GM12878 (cell line): ENCODE measurements at regions not wholly inside any gene's neighbourhood (a gene's known extent, or its start where the extent isn't known, plus 50 kb on each side); places are given as distances from the start of the nearest gene placed in this dataset.

Source experiments
- ATAC-seq: fragments of 200-7000 bp; cut with Tn5 transposase; 3 replicates; pipeline ENCODE4 v1.9.1; 2020; ENCODE audit warnings: mild to moderate bottlenecking, moderate library complexity
- BruUV-seq: library from RNA; stranded (reverse); fragments of 400-500 nt; replicated peaks from 2 replicates; lab custom pipeline; 2021; lab: Mats Ljungman, UMichigan
- CTCF ChIA-PET: fragments of 300-600 bp; sonication (Branson Sonifier 250); formaldehyde crosslinking; extraction: SDS; loops from one replicate; lab custom pipeline; 2021; ENCODE audit warnings: inconsistent platforms; lab: Yijun Ruan, JAX
- POLR2A ChIA-PET: fragments of 350-600 bp; formaldehyde crosslinking; extraction: SDS; loops from one replicate; lab custom pipeline; 2021; ENCODE audit warnings: inconsistent platforms; lab: Charles Lee
- RAD21 ChIA-PET: fragments of 300-600 bp; sonication (Branson Sonifier 250); formaldehyde crosslinking; loops from one replicate; lab custom pipeline; 2023; ENCODE audit warnings: antibody characterized with exemption; ENCODE audit not compliant: unreplicated experiment; lab: Charles Lee
- SMC1A ChIA-PET: fragments of 300-600 bp; sonication (Branson Sonifier 250); formaldehyde crosslinking; loops from one replicate; lab custom pipeline; 2023; ENCODE audit not compliant: unreplicated experiment, uncharacterized antibody; lab: Charles Lee
- DNase-seq: peaks from one replicate; pipeline ENCODE4 v3.0.0-alpha.2; 2011; ENCODE audit warnings: low read depth, low spot score
- FAIRE-seq: peaks from 3 replicates; lab custom pipeline; 2011; peaks lifted over from hg19 to GRCh38; lab: Jason Lieb, UNC
- H2AFZ ChIP-seq: 2 replicates; pipeline ENCODE4 v1.6.0; 2011; ENCODE audit warnings: low read depth, low read length, control low read depth; ENCODE audit not compliant: control insufficient read depth
- H3K27ac ChIP-seq: 2 replicates; pipeline ENCODE4 v1.5.1; 2011; ENCODE audit warnings: control low read depth; ENCODE audit not compliant: control insufficient read depth, insufficient read depth
- H3K27me3 ChIP-seq, 2 experiments: replicated peaks in 1 of 2; 2 replicates each; pipeline versions ENCODE4 v1.6.0 to v1.6.1; 2011; ENCODE audit warnings: low read length in 1 of 2; ENCODE audit not compliant: control insufficient read depth in 2 of 2, insufficient read depth in 2 of 2
- H3K36me3 ChIP-seq, 2 experiments: 2 replicates each; pipeline ENCODE4 v1.5.1; 2011; ENCODE audit warnings: low read length in 1 of 2; ENCODE audit not compliant: control insufficient read depth in 2 of 2, insufficient read depth in 2 of 2
- H3K4me1 ChIP-seq: 2 replicates; pipeline ENCODE4 v1.6.1; 2011; ENCODE audit warnings: mild to moderate bottlenecking, low read length, moderate library complexity, mixed read lengths; ENCODE audit not compliant: control insufficient read depth, insufficient read depth
- H3K4me2 ChIP-seq: 2 replicates; pipeline ENCODE4 v1.6.0; 2011; ENCODE audit warnings: control low read depth; ENCODE audit not compliant: control insufficient read depth, insufficient read depth
- H3K4me3 ChIP-seq: fragments of 200-600 bp; sonication (generic); 2 replicates; pipeline ENCODE4 v1.5.1; 2016
- H3K79me2 ChIP-seq: 2 replicates; pipeline ENCODE4 v1.6.0; 2011; ENCODE audit warnings: low read length; ENCODE audit not compliant: control insufficient read depth, insufficient read depth
- H3K9ac ChIP-seq: 2 replicates; pipeline ENCODE4 v1.8.0; 2011; ENCODE audit warnings: low read length, control low read depth, mixed read lengths; ENCODE audit not compliant: control insufficient read depth, insufficient read depth
- H3K9me3 ChIP-seq: replicated peaks from 3 replicates; pipeline ENCODE4 v1.5.1; 2011; ENCODE audit warnings: mild to moderate bottlenecking, low read length; ENCODE audit not compliant: control insufficient read depth, insufficient read depth
- H4K20me1 ChIP-seq: 2 replicates; pipeline ENCODE4 v1.6.0; 2011; ENCODE audit not compliant: control insufficient read depth, insufficient read depth
- KAT2A ChIP-seq: conservative IDR thresholded peaks from 2 replicates; pipeline ENCODE4 v1.6.1; 2011; ENCODE audit warnings: low read depth, low read length; ENCODE audit not compliant: control insufficient read depth
- TCF12 ChIP-seq: IDR thresholded peaks from 2 replicates; pipeline ENCODE4 v1.6.1; 2011; ENCODE audit warnings: low read depth, mild to moderate bottlenecking, low read length
- TCF7 ChIP-seq: IDR thresholded peaks from 2 replicates; pipeline ENCODE4 v1.6.1; 2014; ENCODE audit warnings: antibody characterized with exemption, borderline replicate concordance
- ZZZ3 ChIP-seq: IDR thresholded peaks from 2 replicates; pipeline ENCODE4 v1.6.1; 2011; ENCODE audit warnings: low read depth; ENCODE audit not compliant: control insufficient read depth, insufficient read length
- WGBS: methylation state at CpG from one replicate; pipeline ENCODE4 v1.1.6; 2016; ENCODE audit warnings: low lambda C conversion rate; ENCODE audit not compliant: insufficient replicate concordance, insufficient coverage; ENCODE audit errors: missing lambda C conversion rate; 5-methylcytosine and 5-hydroxymethylcytosine counted together
- in situ Hi-C: fragments of 300-500 bp; cut with MboI; formaldehyde crosslinking; loops from 9 replicates; pipeline ENCODE4 v1.14.3; 2018; ENCODE audit warnings: mixed read lengths
- intact Hi-C: fragments of 100-400 bp; cut with micrococcal nuclease; formaldehyde crosslinking; loops from one replicate; pipeline ENCODE4 v1.14.2; 2022; ENCODE audit not compliant: unreplicated experiment

- ATAC-seq (no peak), DNase-seq (no peak), FAIRE-seq (no peak)
- ChIA-PET POLR2A (no interaction called here), SMC1A (no interaction called here), CTCF (no interaction called here), RAD21 (no interaction called here)
- Histone ChIP-seq H3K9ac (no peak overlapping the region), H3K4me2 (no peak overlapping the region), H4K20me1 (no peaks in the 10 kb centered on the region), H3K9me3 (no peaks in the 10 kb centered on the region), H3K79me2 (no peaks in the 10 kb centered on the region), H2AFZ (no peak overlapping the region), H3K27me3 (no peaks in the 10 kb centered on the region), H3K27ac (no peak overlapping the region), H3K36me3 (no peaks in the 10 kb centered on the region), H3K4me3 (no peak overlapping the region), H3K4me1 (no peaks in the 10 kb centered on the region)
- WGBS: 13% methylated on average over 2 of the region's 2 CpGs
- intact Hi-C loops (no loop called here), in situ Hi-C loops (no loop called here)
- TF ChIP-seq ZZZ3: no peak
- no TSS peak for BruUV-seq
Measured at GRCh38 chr5:18099261-18099660, 465.0 kb downstream of the TAF11L14 start.

GRCh38 chr5:18101532-18101931 is 467.3 kb downstream of the TAF11L14 start:
- CTCF ChIA-PET: no interaction called here

More at GRCh38 chr5:18101532-18101931, 467.3 kb downstream of the TAF11L14 start:
- Histone ChIP-seq H3K9ac (no peak overlapping the region), H3K4me1 (no peaks in the 10 kb centered on the region), H3K27ac (no peak overlapping the region), H3K4me3 (no peak overlapping the region), H3K27me3 (no peaks in the 10 kb centered on the region), H2AFZ (no peak overlapping the region), H3K36me3 (no peaks in the 10 kb centered on the region), H3K4me2 (no peak overlapping the region), H3K9me3 (no peaks in the 10 kb centered on the region), H4K20me1 (no peaks in the 10 kb centered on the region), H3K79me2 (no peaks in the 10 kb centered on the region)
- ATAC-seq: no peak
- in situ Hi-C loops: no loop called here
- BruUV-seq: no TSS peak
- SMC1A ChIA-PET: no interaction called here
- POLR2A ChIA-PET: no interaction called here
- TF ChIP-seq KAT2A: no peak
- TF ChIP-seq TCF7: no peak
- TF ChIP-seq TCF12: no peak
- intact Hi-C loops: no loop called here
- no peak for DNase-seq
- no peak for FAIRE-seq
- RAD21 ChIA-PET: no interaction called here
